Mucosa of descending colon (tissue), 3 donors: ENCODE measurements at regions not wholly inside any gene's neighbourhood (a gene's known extent, or its start where the extent isn't known, plus 50 kb on each side); places are given as distances from the start of the nearest gene placed in this dataset.

Experiments used
- ATAC-seq: fragments of 200-7000 bp; cut with Tn5 transposase; one replicate; pipeline ENCODE4 v1.9.1; 2020; ENCODE audit warnings: mild to moderate bottlenecking, moderate library complexity
- DNase-seq, 3 donors: peaks; one replicate each; pipeline ENCODE4 v3.0.0-alpha.2; 2020
- H3K36me3 ChIP-seq: fragments of 200-600 bp; one replicate; pipeline ENCODE4 v1.8.0; 2021; ENCODE audit warnings: low read depth, mild to moderate bottlenecking
- H3K4me1 ChIP-seq: fragments of 200-600 bp; one replicate; pipeline ENCODE4 v1.8.0; 2021; ENCODE audit warnings: low read depth, mild to moderate bottlenecking
- H3K4me3 ChIP-seq: fragments of 200-600 bp; one replicate; pipeline ENCODE4 v1.8.0; 2021; ENCODE audit warnings: mild to moderate bottlenecking
- H3K9me3 ChIP-seq: fragments of 200-600 bp; one replicate; pipeline ENCODE4 v1.8.0; 2021; ENCODE audit warnings: mild to moderate bottlenecking
- CTCF ChIP-seq: fragments of 200-600 bp; IDR thresholded peaks from one replicate; pipeline ENCODE4 v1.8.0; 2022; ENCODE audit warnings: antibody characterized with exemption, mild to moderate bottlenecking
- intact Hi-C, 2 donors: fragments of 100-400 bp; cut with DNase I in 1 of 2; cut with micrococcal nuclease in 1 of 2; formaldehyde crosslinking; loops; one replicate each; pipeline versions ENCODE4 v1.11.0 to v1.11.1; 2022; cut with DNase I, micrococcal nuclease
- donor health status: DM: no; HTN: no; CAD: no; lungs with moderate emphysema.
- donor health status: DM: no; HTN: no; CAD: no.
- donor health status: DM: no; HTN: yes; CAD: no.

- DNase-seq (no peak), ATAC-seq (no peak)
- Histone ChIP-seq H3K4me1 (no peaks in the 10 kb centered on the region), H3K36me3 (no peaks in the 10 kb centered on the region), H3K4me3 (no peak overlapping the region), H3K9me3 (no peaks in the 10 kb centered on the region)
- no peak for TF ChIP-seq CTCF
- intact Hi-C loops: no loop called here
Observed at GRCh38 chr20:51914758-51915157, 112.4 kb upstream of the SALL4 start.

GRCh38 chr20:51910321-51911050, 108.2 kb upstream of the SALL4 start:
- TF ChIP-seq CTCF: no peak
- ATAC-seq: no peak
- H3K4me3 ChIP-seq: no peak overlapping the region
- no peaks in the 10 kb centered on the region for H3K9me3 ChIP-seq
- intact Hi-C loops: no loop called here
- no peaks in the 10 kb centered on the region for H3K36me3 ChIP-seq
- DNase-seq: no peak
- H3K4me1 ChIP-seq: no peaks in the 10 kb centered on the region

- intact Hi-C loops: no loop called here
- Histone ChIP-seq H3K9me3 (no peaks in the 10 kb centered on the region), H3K4me1 (no peaks in the 10 kb centered on the region), H3K36me3 (no peaks in the 10 kb centered on the region), H3K4me3 (no peak overlapping the region)
- no peak for TF ChIP-seq CTCF
- ATAC-seq (no peak), DNase-seq (no peak)
Observed at GRCh38 chr20:51906679-51907078, 104.4 kb upstream of the SALL4 start.

- ATAC-seq: no peak
- H3K36me3 ChIP-seq: no peaks in the 10 kb centered on the region
- no peak for TF ChIP-seq CTCF
- H3K4me3 ChIP-seq: no peak overlapping the region
- intact Hi-C loops: no loop called here
- no peak for DNase-seq
- H3K4me1 ChIP-seq: no peaks in the 10 kb centered on the region
- H3K9me3 ChIP-seq: no peaks in the 10 kb centered on the region
Observed at GRCh38 chr20:51906049-51906448, 103.7 kb upstream of the SALL4 start.

- no peaks in the 10 kb centered on the region for H3K36me3 ChIP-seq
- ATAC-seq: no peak
- no peak overlapping the region for H3K4me3 ChIP-seq
- no peak for DNase-seq
- H3K9me3 ChIP-seq: no peaks in the 10 kb centered on the region
- intact Hi-C loops: no loop called here
- no peaks in the 10 kb centered on the region for H3K4me1 ChIP-seq
- no peak for TF ChIP-seq CTCF
Observed at GRCh38 chr20:51902933-51903332, 100.6 kb upstream of the SALL4 start.

GRCh38 chr20:51900443-51900842, 98.1 kb upstream of the SALL4 start:
- intact Hi-C loops: no loop called here
- no peaks in the 10 kb centered on the region for H3K9me3 ChIP-seq
- H3K36me3 ChIP-seq: no peaks in the 10 kb centered on the region
- ATAC-seq (no peak), DNase-seq (no peak)
- no peak for TF ChIP-seq CTCF
- H3K4me3 ChIP-seq: no peak overlapping the region
- no peaks in the 10 kb centered on the region for H3K4me1 ChIP-seq
